ENCODE measurements at regions not wholly inside any gene's neighbourhood (a gene's known extent, or its start where the extent isn't known, plus 50 kb on each side); places are given as distances from the start of the nearest gene placed in this dataset.
"Not testable (repeated sequence)": the region's sequence is repeated elsewhere in the genome, so short reads cannot be mapped to it uniquely, and the experiment has no call there.

GRCh38 chr4:71211748-71212147 lies 127.1 kb upstream of the SLC4A4 start:
- no peak for DNase-seq

GRCh38 chr4:71212216-71212615 lies 126.6 kb upstream of the SLC4A4 start:
- no peak for DNase-seq

GRCh38 chr4:71214578-71214977 lies 124.2 kb upstream of the SLC4A4 start:
- no peak for DNase-seq

- no peak for DNase-seq
Measured at GRCh38 chr4:71216316-71216959, 122.4 kb upstream of the SLC4A4 start.

- DNase-seq: no peak
Measured at GRCh38 chr4:71217688-71218087, 121.1 kb upstream of the SLC4A4 start.

GRCh38 chr4:71220848-71221247 lies 118.0 kb upstream of the SLC4A4 start:
- DNase-seq: not testable (repeated sequence)

GRCh38 chr4:71221510-71222466 lies 117.0 kb upstream of the SLC4A4 start:
- no peak for DNase-seq

- no peak for DNase-seq
Measured at GRCh38 chr4:71222661-71223060, 116.2 kb upstream of the SLC4A4 start.

GRCh38 chr4:71229477-71230270 lies 109.1 kb upstream of the SLC4A4 start:
- no peak for DNase-seq

GRCh38 chr4:71230271-71231128 lies 108.3 kb upstream of the SLC4A4 start:
- DNase-seq: no peak

GRCh38 chr4:71231129-71232055 lies 107.4 kb upstream of the SLC4A4 start:
- peak; percentile 45 for DNase-seq

GRCh38 chr4:71232056-71232430 lies 106.8 kb upstream of the SLC4A4 start:
- no peak for DNase-seq

GRCh38 chr4:71232846-71233245 lies 106.0 kb upstream of the SLC4A4 start:
- no peak for DNase-seq

GRCh38 chr4:71235311-71236201 lies 103.3 kb upstream of the SLC4A4 start:
- DNase-seq: no peak

GRCh38 chr4:71236226-71236625 lies 102.6 kb upstream of the SLC4A4 start:
- DNase-seq: no peak

- no peak for DNase-seq
Measured at GRCh38 chr4:71237641-71238040, 101.2 kb upstream of the SLC4A4 start.

- no peak for DNase-seq
Measured at GRCh38 chr4:71239365-71239764, 99.5 kb upstream of the SLC4A4 start.

- no peak for DNase-seq
Measured at GRCh38 chr4:71240094-71240493, 98.7 kb upstream of the SLC4A4 start.

GRCh38 chr4:71241501-71242288 lies 97.1 kb upstream of the SLC4A4 start:
- DNase-seq: peak; percentile 33
